Fibroblast of skin of right biceps (primary cell): ENCODE measurements at regions not wholly inside any gene's neighbourhood (a gene's known extent, or its start where the extent isn't known, plus 50 kb on each side); places are given as distances from the start of the nearest gene placed in this dataset.

ENCODE experiments used
- DNase-seq: peaks from one replicate; pipeline ENCODE4 v3.0.0-alpha.2; 2013

- DNase-seq: no peak
Observed at GRCh38 chr5:60371065-60371464, 328.9 kb downstream of the DEPDC1B start.

GRCh38 chr5:60370508-60370907 lies 329.5 kb downstream of the DEPDC1B start:
- peak; percentile 18 for DNase-seq

GRCh38 chr5:60369391-60369790 lies 330.6 kb downstream of the DEPDC1B start:
- DNase-seq: no peak

GRCh38 chr5:60368100-60368499 lies 331.9 kb downstream of the DEPDC1B start:
- DNase-seq: no peak

GRCh38 chr5:60366489-60366888 lies 333.5 kb downstream of the DEPDC1B start:
- no peak for DNase-seq

GRCh38 chr5:60365001-60365400 lies 335.0 kb downstream of the DEPDC1B start:
- no peak for DNase-seq

- DNase-seq: peak; percentile 78
Observed at GRCh38 chr5:60362158-60362557, 337.8 kb downstream of the DEPDC1B start.

GRCh38 chr5:60360355-60360754 lies 339.6 kb downstream of the DEPDC1B start:
- DNase-seq: no peak

- no peak for DNase-seq
Observed at GRCh38 chr5:60357302-60357701, 342.7 kb downstream of the DEPDC1B start.

- no peak for DNase-seq
Observed at GRCh38 chr5:60356745-60357144, 343.2 kb downstream of the DEPDC1B start.

- DNase-seq: no peak
Observed at GRCh38 chr5:60355181-60355580, 344.8 kb downstream of the DEPDC1B start.

- no peak for DNase-seq
Observed at GRCh38 chr5:60354311-60354710, 345.7 kb downstream of the DEPDC1B start.

GRCh38 chr5:60352992-60353599 lies 346.9 kb downstream of the DEPDC1B start:
- DNase-seq: no peak

GRCh38 chr5:60350794-60351193 lies 349.2 kb downstream of the DEPDC1B start:
- DNase-seq: no peak

- no peak for DNase-seq
Observed at GRCh38 chr5:60349891-60350415, 350.0 kb downstream of the DEPDC1B start.

GRCh38 chr5:60346393-60346792 lies 353.6 kb downstream of the DEPDC1B start:
- no peak for DNase-seq

- DNase-seq: no peak
Observed at GRCh38 chr5:60343102-60343501, 356.9 kb downstream of the DEPDC1B start.

GRCh38 chr5:60340965-60341471 lies 358.9 kb downstream of the DEPDC1B start:
- peak; percentile 47 for DNase-seq

- DNase-seq: no peak
Observed at GRCh38 chr5:60340326-60340725, 359.6 kb downstream of the DEPDC1B start.

GRCh38 chr5:60339691-60340201 lies 360.2 kb downstream of the DEPDC1B start:
- peak; percentile 44 for DNase-seq

- DNase-seq: no peak
Observed at GRCh38 chr5:60338846-60339245, 361.1 kb downstream of the DEPDC1B start.

- DNase-seq: no peak
Observed at GRCh38 chr5:60336491-60336890, 363.5 kb downstream of the DEPDC1B start.

GRCh38 chr5:60335913-60336312 lies 364.1 kb downstream of the DEPDC1B start:
- DNase-seq: no peak

GRCh38 chr5:60334281-60334713 lies 365.7 kb downstream of the DEPDC1B start:
- peak; percentile 87 for DNase-seq
